ENCODE measurements at regions not wholly inside any gene's neighbourhood (a gene's known extent, or its start where the extent isn't known, plus 50 kb on each side); places are given as distances from the start of the nearest gene placed in this dataset.
"Not testable (repeated sequence)": the region's sequence is repeated elsewhere in the genome, so short reads cannot be mapped to it uniquely, and the experiment has no call there.

- Histone ChIP-seq H3K4me3 (ENCODE audit: control insufficient read depth in 1 of 7, extremely low read depth in 1 of 7, insufficient read depth in 4 of 7, low read depth in 2 of 7, low read length in 6 of 7) (no peak overlapping the region), H3K4me1 (ENCODE audit: control extremely low read depth in 1 of 4, control insufficient read depth in 4 of 4, insufficient read depth in 4 of 4, low read length in 3 of 4) (no peaks in the 10 kb centered on the region), H3K36me3 (ENCODE audit: control insufficient read depth in 4 of 4, insufficient read depth in 4 of 4, low read length in 3 of 4) (no peaks in the 10 kb centered on the region), H3K27ac (ENCODE audit: insufficient read depth in 1 of 2, low read depth in 1 of 2, low read length in 2 of 2, poor library complexity in 1 of 2, severe bottlenecking in 2 of 2) (no peak overlapping the region), H3K9me3 (ENCODE audit: control extremely low read depth in 1 of 5, control insufficient read depth in 4 of 5, insufficient read depth in 2 of 5, low read depth in 1 of 5, low read length in 4 of 5) (peaks cover 0 to 6% (median 0%) of the 10 kb centered on the region in 5 experiments), H3K27me3 (replicated peaks in 2 of 5; ENCODE audit: control insufficient read depth in 4 of 5, insufficient read depth in 5 of 5, low read length in 4 of 5) (no peaks in the 10 kb centered on the region)
- 93% methylated on average over 2 of the region's 4 CpGs for WGBS (ENCODE audit: insufficient coverage)
- DNase-seq: no peak
- ChIA-PET CTCF (interaction anchor here (1.8 kb wide), 1 partner anchor 12 kb away, joined by 5 read pairs; no protein-coding TSS in a partner anchor), POLR2A (no interaction called here)
Observed at GRCh38 chr3:168951368-168951767, 712.1 kb downstream of the MECOM start.

- Histone ChIP-seq H3K27ac (ENCODE audit: insufficient read depth in 1 of 2, low read depth in 1 of 2, low read length in 2 of 2, poor library complexity in 1 of 2, severe bottlenecking in 2 of 2) (no peak overlapping the region), H3K4me3 (ENCODE audit: control insufficient read depth in 1 of 7, extremely low read depth in 1 of 7, insufficient read depth in 4 of 7, low read depth in 2 of 7, low read length in 6 of 7) (no peak overlapping the region), H3K9me3 (ENCODE audit: control extremely low read depth in 1 of 5, control insufficient read depth in 4 of 5, insufficient read depth in 2 of 5, low read depth in 1 of 5, low read length in 4 of 5) (peaks cover 0 to 6% (median 0%) of the 10 kb centered on the region in 5 experiments), H3K4me1 (ENCODE audit: control extremely low read depth in 1 of 4, control insufficient read depth in 4 of 4, insufficient read depth in 4 of 4, low read length in 3 of 4) (no peaks in the 10 kb centered on the region), H3K36me3 (ENCODE audit: control insufficient read depth in 4 of 4, insufficient read depth in 4 of 4, low read length in 3 of 4) (no peaks in the 10 kb centered on the region), H3K27me3 (replicated peaks in 2 of 5; ENCODE audit: control insufficient read depth in 4 of 5, insufficient read depth in 5 of 5, low read length in 4 of 5) (no peaks in the 10 kb centered on the region)
- 80% methylated on average over 1 of the region's 1 CpG for WGBS (ENCODE audit: insufficient coverage)
- ChIA-PET POLR2A (no interaction called here), CTCF (interaction anchor here (1.8 kb wide), 1 partner anchor 11 kb away, joined by 5 read pairs; no protein-coding TSS in a partner anchor)
- DNase-seq: no peak
Observed at GRCh38 chr3:168950622-168951021, 712.9 kb downstream of the MECOM start.

GRCh38 chr3:168939651-168940238 is 723.8 kb downstream of the MECOM start:
- H3K9me3 ChIP-seq (ENCODE audit: control extremely low read depth in 1 of 5, control insufficient read depth in 4 of 5, insufficient read depth in 2 of 5, low read depth in 1 of 5, low read length in 4 of 5): peaks cover 0 to 13% (median 0%) of the 10 kb centered on the region in 5 experiments
- no peak overlapping the region for H3K27ac ChIP-seq (ENCODE audit: insufficient read depth in 1 of 2, low read depth in 1 of 2, low read length in 2 of 2, poor library complexity in 1 of 2, severe bottlenecking in 2 of 2)
- CTCF ChIA-PET: interaction anchor here (1.0 kb wide), 1 partner anchor 12 kb away, joined by 5 read pairs; no protein-coding TSS in a partner anchor
- no CpG with 5 or more reads among the region's 1 CpG for WGBS (ENCODE audit: insufficient coverage)
- H3K27me3 ChIP-seq (replicated peaks in 2 of 5; ENCODE audit: control insufficient read depth in 4 of 5, insufficient read depth in 5 of 5, low read length in 4 of 5): no peaks in the 10 kb centered on the region
- H3K4me1 ChIP-seq (ENCODE audit: control extremely low read depth in 1 of 4, control insufficient read depth in 4 of 4, insufficient read depth in 4 of 4, low read length in 3 of 4): no peaks in the 10 kb centered on the region
- H3K4me3 ChIP-seq (ENCODE audit: control insufficient read depth in 1 of 7, extremely low read depth in 1 of 7, insufficient read depth in 4 of 7, low read depth in 2 of 7, low read length in 6 of 7): no peak overlapping the region
- no peak for DNase-seq
- H3K36me3 ChIP-seq (ENCODE audit: control insufficient read depth in 4 of 4, insufficient read depth in 4 of 4, low read length in 3 of 4): no peaks in the 10 kb centered on the region
- POLR2A ChIA-PET: no interaction called here

GRCh38 chr3:168933614-168934013 is 729.9 kb downstream of the MECOM start:
- Histone ChIP-seq H3K27me3 (replicated peaks in 2 of 5; ENCODE audit: control insufficient read depth in 4 of 5, insufficient read depth in 5 of 5, low read length in 4 of 5) (no peaks in the 10 kb centered on the region), H3K27ac (ENCODE audit: insufficient read depth in 1 of 2, low read depth in 1 of 2, low read length in 2 of 2, poor library complexity in 1 of 2, severe bottlenecking in 2 of 2) (no peak overlapping the region), H3K9me3 (ENCODE audit: control extremely low read depth in 1 of 5, control insufficient read depth in 4 of 5, insufficient read depth in 2 of 5, low read depth in 1 of 5, low read length in 4 of 5) (peaks cover 0 to 21% (median 5%) of the 10 kb centered on the region in 5 experiments), H3K4me1 (ENCODE audit: control extremely low read depth in 1 of 4, control insufficient read depth in 4 of 4, insufficient read depth in 4 of 4, low read length in 3 of 4) (no peaks in the 10 kb centered on the region), H3K4me3 (ENCODE audit: control insufficient read depth in 1 of 7, extremely low read depth in 1 of 7, insufficient read depth in 4 of 7, low read depth in 2 of 7, low read length in 6 of 7) (no peak overlapping the region), H3K36me3 (ENCODE audit: control insufficient read depth in 4 of 4, insufficient read depth in 4 of 4, low read length in 3 of 4) (no peaks in the 10 kb centered on the region)
- ChIA-PET CTCF (no interaction called here), POLR2A (no interaction called here)
- no peak for DNase-seq
- 95% methylated on average over 5 of the region's 5 CpGs for WGBS (ENCODE audit: insufficient coverage)

GRCh38 chr3:168929997-168930396 is 733.5 kb downstream of the MECOM start:
- DNase-seq; H3K27me3 ChIP-seq (replicated peaks in 2 of 5; ENCODE audit: control insufficient read depth in 4 of 5, insufficient read depth in 5 of 5, low read length in 4 of 5); CTCF ChIA-PET; POLR2A ChIA-PET; H3K4me1 ChIP-seq (ENCODE audit: control extremely low read depth in 1 of 4, control insufficient read depth in 4 of 4, insufficient read depth in 4 of 4, low read length in 3 of 4); H3K9me3 ChIP-seq (ENCODE audit: control extremely low read depth in 1 of 5, control insufficient read depth in 4 of 5, insufficient read depth in 2 of 5, low read depth in 1 of 5, low read length in 4 of 5); H3K27ac ChIP-seq (ENCODE audit: insufficient read depth in 1 of 2, low read depth in 1 of 2, low read length in 2 of 2, poor library complexity in 1 of 2, severe bottlenecking in 2 of 2); H3K4me3 ChIP-seq (ENCODE audit: control insufficient read depth in 1 of 7, extremely low read depth in 1 of 7, insufficient read depth in 4 of 7, low read depth in 2 of 7, low read length in 6 of 7); H3K36me3 ChIP-seq (ENCODE audit: control insufficient read depth in 4 of 4, insufficient read depth in 4 of 4, low read length in 3 of 4): not testable (repeated sequence)
- 97% methylated on average over 2 of the region's 3 CpGs for WGBS (ENCODE audit: insufficient coverage)

- ChIA-PET POLR2A (interaction anchor here (0.6 kb wide), 1 partner anchor 694 kb away, joined by 3 read pairs; no protein-coding TSS in a partner anchor), CTCF (no interaction called here)
- no CpG with 5 or more reads among the region's 1 CpG for WGBS (ENCODE audit: insufficient coverage)
- H3K9me3 ChIP-seq (ENCODE audit: control extremely low read depth in 1 of 5, control insufficient read depth in 4 of 5, insufficient read depth in 2 of 5, low read depth in 1 of 5, low read length in 4 of 5): no peaks in the 10 kb centered on the region
- H3K36me3 ChIP-seq (ENCODE audit: control insufficient read depth in 4 of 4, insufficient read depth in 4 of 4, low read length in 3 of 4): peaks cover 0 to 2% (median 0%) of the 10 kb centered on the region in 4 experiments
- H3K27ac ChIP-seq (ENCODE audit: insufficient read depth in 1 of 2, low read depth in 1 of 2, low read length in 2 of 2, poor library complexity in 1 of 2, severe bottlenecking in 2 of 2): no peak overlapping the region
- H3K4me1 ChIP-seq (ENCODE audit: control extremely low read depth in 1 of 4, control insufficient read depth in 4 of 4, insufficient read depth in 4 of 4, low read length in 3 of 4): no peaks in the 10 kb centered on the region
- H3K27me3 ChIP-seq (replicated peaks in 2 of 5; ENCODE audit: control insufficient read depth in 4 of 5, insufficient read depth in 5 of 5, low read length in 4 of 5): no peaks in the 10 kb centered on the region
- H3K4me3 ChIP-seq (ENCODE audit: control insufficient read depth in 1 of 7, extremely low read depth in 1 of 7, insufficient read depth in 4 of 7, low read depth in 2 of 7, low read length in 6 of 7): no peak overlapping the region
- DNase-seq: no peak
Observed at GRCh38 chr3:168926426-168926825, 737.1 kb downstream of the MECOM start.

GRCh38 chr3:168925568-168925967 is 737.9 kb downstream of the MECOM start:
- no peaks in the 10 kb centered on the region for H3K9me3 ChIP-seq (ENCODE audit: control extremely low read depth in 1 of 5, control insufficient read depth in 4 of 5, insufficient read depth in 2 of 5, low read depth in 1 of 5, low read length in 4 of 5)
- CTCF ChIA-PET: no interaction called here
- peaks cover 0 to 2% (median 0%) of the 10 kb centered on the region in 4 experiments for H3K36me3 ChIP-seq (ENCODE audit: control insufficient read depth in 4 of 4, insufficient read depth in 4 of 4, low read length in 3 of 4)
- DNase-seq: no peak
- WGBS (ENCODE audit: insufficient coverage): no CpG with 5 or more reads among the region's 1 CpG
- no peak overlapping the region for H3K4me3 ChIP-seq (ENCODE audit: control insufficient read depth in 1 of 7, extremely low read depth in 1 of 7, insufficient read depth in 4 of 7, low read depth in 2 of 7, low read length in 6 of 7)
- POLR2A ChIA-PET: no interaction called here
- H3K27ac ChIP-seq (ENCODE audit: insufficient read depth in 1 of 2, low read depth in 1 of 2, low read length in 2 of 2, poor library complexity in 1 of 2, severe bottlenecking in 2 of 2): no peak overlapping the region
- H3K27me3 ChIP-seq (replicated peaks in 2 of 5; ENCODE audit: control insufficient read depth in 4 of 5, insufficient read depth in 5 of 5, low read length in 4 of 5): no peaks in the 10 kb centered on the region
- no peaks in the 10 kb centered on the region for H3K4me1 ChIP-seq (ENCODE audit: control extremely low read depth in 1 of 4, control insufficient read depth in 4 of 4, insufficient read depth in 4 of 4, low read length in 3 of 4)

Data from common myeloid progenitor, CD34-positive (primary cell).